CD4-positive, alpha-beta memory T cell (primary cell): ENCODE measurements at regions not wholly inside any gene's neighbourhood (a gene's known extent, or its start where the extent isn't known, plus 50 kb on each side); places are given as distances from the start of the nearest gene placed in this dataset.
"Not testable (repeated sequence)": the region's sequence is repeated elsewhere in the genome, so short reads cannot be mapped to it uniquely, and the experiment has no call there.

ENCODE experiments used
- CTCF ChIA-PET: fragments of 350-600 bp; sonication (Branson Sonifier 250); formaldehyde crosslinking; loops from one replicate; lab custom pipeline; 2021; ENCODE audit warnings: inconsistent platforms; ENCODE audit not compliant: partially characterized antibody; lab: Charles Lee
- POLR2A ChIA-PET: fragments of 350-600 bp; sonication (Branson Sonifier 250); formaldehyde crosslinking; loops from one replicate; lab custom pipeline; 2021; ENCODE audit not compliant: partially characterized antibody; lab: Charles Lee
- DNase-seq, 5 donors: peaks; one replicate each; pipeline versions ENCODE4 v3.0.0 to v3.0.0-alpha.2; 2020 to 2022; ENCODE audit warnings: mixed read lengths in 1 of 5
- H3K27ac ChIP-seq: one replicate; pipeline ENCODE4 v1.7.0; 2013; ENCODE audit warnings: low read depth, low read length
- H3K27me3 ChIP-seq: 2 replicates; pipeline ENCODE4 v1.7.0; 2013; ENCODE audit warnings: mild to moderate bottlenecking, low read length, moderate library complexity; ENCODE audit not compliant: insufficient read depth
- H3K36me3 ChIP-seq: 2 replicates; pipeline ENCODE4 v1.7.0; 2013; ENCODE audit warnings: mild to moderate bottlenecking, low read length, moderate library complexity; ENCODE audit not compliant: insufficient read depth
- H3K4me1 ChIP-seq: 2 replicates; pipeline ENCODE4 v1.7.0; 2013; ENCODE audit warnings: mild to moderate bottlenecking, low read length, moderate library complexity; ENCODE audit not compliant: insufficient read depth
- H3K4me3 ChIP-seq, 2 donors: one replicate each; pipeline ENCODE4 v1.7.0; 2013; ENCODE audit warnings: low read length in 2 of 2, mild to moderate bottlenecking in 1 of 2
- H3K9me3 ChIP-seq, 2 donors: one replicate each; pipeline ENCODE4 v1.7.0; 2013; ENCODE audit warnings: low read length in 2 of 2, control low read depth in 1 of 2; ENCODE audit not compliant: control insufficient read depth in 1 of 2
- H3K27ac Mint-ChIP-seq, 7 donors: one replicate each; pipeline ENCODE4 v1.8.0; 2020 to 2021; ENCODE audit warnings: mixed read lengths in 7 of 7, mild to moderate bottlenecking in 6 of 7, inconsistent platforms in 3 of 7, moderate library complexity in 3 of 7
- H3K27me3 Mint-ChIP-seq, 2 donors: one replicate each; pipeline ENCODE4 v1.8.0; 2020 to 2021; ENCODE audit warnings: mixed read lengths in 2 of 2
- H3K36me3 Mint-ChIP-seq, 2 donors: one replicate each; pipeline ENCODE4 v1.8.0; 2020 to 2021; ENCODE audit warnings: mixed read lengths in 2 of 2, inconsistent platforms in 1 of 2, mild to moderate bottlenecking in 1 of 2
- H3K4me1 Mint-ChIP-seq, 4 donors: one replicate each; pipeline ENCODE4 v1.8.0; 2020 to 2021; ENCODE audit warnings: mixed read lengths in 4 of 4, mild to moderate bottlenecking in 1 of 4
- H3K4me3 Mint-ChIP-seq, 8 donors: one replicate each; pipeline ENCODE4 v1.8.0; 2020 to 2021; ENCODE audit warnings: mixed read lengths in 8 of 8, mild to moderate bottlenecking in 7 of 8, moderate library complexity in 6 of 8, inconsistent platforms in 3 of 8
- H3K9me3 Mint-ChIP-seq, 8 donors: one replicate each; pipeline ENCODE4 v1.8.0; 2020 to 2021; ENCODE audit warnings: mixed read lengths in 8 of 8, mild to moderate bottlenecking in 5 of 8, inconsistent platforms in 3 of 8, moderate library complexity in 1 of 8
- intact Hi-C: fragments of 100-400 bp; cut with micrococcal nuclease; formaldehyde crosslinking; loops from one replicate; pipeline ENCODE4 v1.15.1; 2023

DNA sequence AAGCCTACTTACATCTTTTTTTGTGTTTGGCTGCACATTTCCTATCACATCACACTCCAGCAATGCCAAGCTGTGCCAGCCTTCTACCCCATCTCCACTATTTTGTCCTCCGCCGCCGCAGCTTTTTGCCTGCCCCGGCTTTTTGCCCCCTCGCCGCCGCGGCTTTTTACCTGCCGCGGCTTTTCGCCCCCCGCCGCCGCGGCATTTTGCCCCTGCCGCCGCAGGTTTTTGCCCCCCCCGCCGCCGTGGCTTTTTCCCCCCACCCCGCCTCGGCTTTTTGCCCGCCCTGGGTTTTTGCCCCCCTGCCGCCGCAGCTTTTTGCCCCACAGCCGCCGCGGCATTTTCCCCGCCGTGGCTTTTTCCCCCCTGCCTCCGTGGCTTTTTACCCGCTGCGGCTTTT is 506.0 kb downstream of the ZNF37A start:
- H3K4me1 Mint-ChIP-seq: no peaks in the 10 kb centered on the region
- no peaks in the 10 kb centered on the region for H3K27me3 Mint-ChIP-seq
- H3K9me3 ChIP-seq: no peaks in the 10 kb centered on the region

GRCh38 chr10:38600696-38601095 is 506.6 kb downstream of the ZNF37A start:
- Histone ChIP-seq H3K27ac (no peak overlapping the region), H3K36me3 (no peaks in the 10 kb centered on the region), H3K4me3 (no peak overlapping the region), H3K27me3 (no peaks in the 10 kb centered on the region), H3K9me3 (no peaks in the 10 kb centered on the region), H3K4me1 (no peaks in the 10 kb centered on the region)
- peak in 1 of 5 donors; percentile 18 for DNase-seq
- no peak overlapping the region for H3K4me3 Mint-ChIP-seq
- peaks cover 0 to 28% (median 17%) of the 10 kb centered on the region in 8 donors for H3K9me3 Mint-ChIP-seq
- H3K27ac Mint-ChIP-seq: no peak overlapping the region
- peaks cover 0 to 2% of the 10 kb centered on the region in 2 donors for H3K36me3 Mint-ChIP-seq
- H3K4me1 Mint-ChIP-seq: no peaks in the 10 kb centered on the region
- ChIA-PET POLR2A (no interaction called here), CTCF (no interaction called here)
- intact Hi-C loops: no loop called here
- H3K27me3 Mint-ChIP-seq: no peaks in the 10 kb centered on the region

More for the DNA sequence above, 506.0 kb downstream of the ZNF37A start:
- no peak overlapping the region for H3K27ac ChIP-seq
- no peak overlapping the region for H3K27ac Mint-ChIP-seq
- H3K9me3 Mint-ChIP-seq: peaks cover 0 to 23% (median 16%) of the 10 kb centered on the region in 8 donors
- ChIA-PET CTCF (no interaction called here), POLR2A (no interaction called here)
- no peaks in the 10 kb centered on the region for H3K4me1 ChIP-seq
- intact Hi-C loops: no loop called here
- no peak overlapping the region for H3K4me3 Mint-ChIP-seq
- peaks cover 0 to 2% of the 10 kb centered on the region in 2 donors for H3K36me3 Mint-ChIP-seq
- H3K36me3 ChIP-seq: no peaks in the 10 kb centered on the region
- H3K4me3 ChIP-seq: no peak overlapping the region
- H3K27me3 ChIP-seq: no peaks in the 10 kb centered on the region
- DNase-seq: no peak

GRCh38 chr10:38603681-38604080 is 509.5 kb downstream of the ZNF37A start:
- intact Hi-C loops, CTCF ChIA-PET, H3K4me1 ChIP-seq, H3K27me3 ChIP-seq, H3K27ac Mint-ChIP-seq, H3K27me3 Mint-ChIP-seq, H3K36me3 ChIP-seq, H3K36me3 Mint-ChIP-seq, H3K4me1 Mint-ChIP-seq, POLR2A ChIA-PET, H3K4me3 ChIP-seq, H3K27ac ChIP-seq, H3K9me3 ChIP-seq, H3K4me3 Mint-ChIP-seq: not testable (repeated sequence)
- peaks cover 0 to 42% (median 19%) of the 10 kb centered on the region in 8 donors for H3K9me3 Mint-ChIP-seq
- DNase-seq: peak in 1 of 5 donors; percentile 28

DNA sequence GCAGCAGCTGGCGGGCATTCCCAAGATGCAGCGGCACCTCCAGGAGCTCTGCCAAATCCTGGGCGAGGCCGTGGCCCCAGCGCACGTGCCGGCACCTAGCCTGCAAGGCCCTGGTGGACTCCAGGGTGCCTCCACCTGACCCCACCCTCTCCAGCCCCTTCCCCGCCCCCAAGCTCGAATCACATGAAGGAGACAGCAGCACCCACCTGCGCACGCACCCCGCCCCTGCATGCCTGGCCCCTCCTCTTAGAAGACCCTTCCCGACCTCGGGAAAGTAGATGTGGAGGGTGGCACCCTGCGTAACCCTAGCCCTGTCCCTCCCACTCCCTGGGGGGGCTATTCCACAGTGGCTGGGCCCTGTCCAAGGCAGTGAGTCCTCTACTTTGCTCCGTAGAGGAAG is 510.3 kb downstream of the ZNF37A start:
- H3K4me1 ChIP-seq, H3K36me3 ChIP-seq, H3K27me3 Mint-ChIP-seq, H3K4me1 Mint-ChIP-seq, H3K27ac ChIP-seq, CTCF ChIA-PET, POLR2A ChIA-PET, H3K27ac Mint-ChIP-seq, H3K36me3 Mint-ChIP-seq, H3K27me3 ChIP-seq, intact Hi-C loops, H3K4me3 ChIP-seq, H3K9me3 ChIP-seq, H3K4me3 Mint-ChIP-seq: not testable (repeated sequence)
- peaks cover 0 to 39% (median 17%) of the 10 kb centered on the region in 8 donors for H3K9me3 Mint-ChIP-seq
- peak in 1 of 5 donors; percentile 30 for DNase-seq

GRCh38 chr10:38605153-38605661 is 511.1 kb downstream of the ZNF37A start:
- ChIA-PET POLR2A (no interaction called here), CTCF (no interaction called here)
- Histone ChIP-seq H3K27ac (no peak overlapping the region), H3K27me3 (no peaks in the 10 kb centered on the region), H3K36me3 (no peaks in the 10 kb centered on the region), H3K9me3 (no peaks in the 10 kb centered on the region), H3K4me1 (no peaks in the 10 kb centered on the region), H3K4me3 (no peak overlapping the region)
- no peaks in the 10 kb centered on the region for H3K4me1 Mint-ChIP-seq
- peaks cover 0 to 5% of the 10 kb centered on the region in 2 donors for H3K36me3 Mint-ChIP-seq
- intact Hi-C loops: no loop called here
- no peak overlapping the region for H3K4me3 Mint-ChIP-seq
- DNase-seq: peak in 1 of 5 donors; percentile 33
- no peak overlapping the region for H3K27ac Mint-ChIP-seq
- no peaks in the 10 kb centered on the region for H3K27me3 Mint-ChIP-seq
- H3K9me3 Mint-ChIP-seq: peaks cover 0 to 36% (median 14%) of the 10 kb centered on the region in 8 donors

GRCh38 chr10:38615596-38615995 is 521.5 kb downstream of the ZNF37A start:
- H3K27ac Mint-ChIP-seq, H3K4me1 ChIP-seq, CTCF ChIA-PET, H3K36me3 ChIP-seq, H3K4me1 Mint-ChIP-seq, POLR2A ChIA-PET, H3K27me3 ChIP-seq, intact Hi-C loops, H3K4me3 Mint-ChIP-seq, H3K4me3 ChIP-seq, H3K9me3 ChIP-seq, H3K27ac ChIP-seq, H3K27me3 Mint-ChIP-seq, H3K36me3 Mint-ChIP-seq, DNase-seq: not testable (repeated sequence)
- H3K9me3 Mint-ChIP-seq: peaks cover 0 to 21% (median 10%) of the 10 kb centered on the region in 8 donors

- H3K27me3 ChIP-seq, H3K9me3 Mint-ChIP-seq, intact Hi-C loops, CTCF ChIA-PET, DNase-seq, POLR2A ChIA-PET, H3K27ac ChIP-seq, H3K27me3 Mint-ChIP-seq, H3K4me1 ChIP-seq, H3K4me3 Mint-ChIP-seq, H3K27ac Mint-ChIP-seq, H3K4me3 ChIP-seq, H3K4me1 Mint-ChIP-seq, H3K36me3 Mint-ChIP-seq, H3K9me3 ChIP-seq, H3K36me3 ChIP-seq: not testable (repeated sequence)
These were observed 525.7 kb downstream of the ZNF37A start for GRCh38 chr10:38619831-38620230.

DNA sequence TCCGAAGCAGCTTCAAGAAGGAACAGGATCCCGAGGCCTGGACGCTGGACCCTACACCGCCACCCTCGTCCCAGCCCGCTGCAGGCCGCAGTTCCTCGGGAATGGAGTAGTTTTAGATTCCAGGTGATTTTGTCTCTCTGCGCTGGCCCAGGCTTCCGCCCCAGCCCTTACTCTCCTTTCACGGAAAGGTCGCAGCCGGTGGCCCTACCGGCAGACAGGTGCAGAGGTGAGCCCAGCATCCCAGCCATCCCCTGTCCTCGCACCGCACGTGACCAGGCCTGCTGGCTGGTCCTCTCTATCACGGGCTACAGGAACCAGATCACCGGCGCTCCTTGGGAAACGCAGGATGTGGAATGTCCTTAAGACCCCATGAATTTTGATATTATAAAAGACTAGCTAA is 541.5 kb downstream of the ZNF37A start:
- H3K36me3 ChIP-seq, H3K36me3 Mint-ChIP-seq, H3K4me1 Mint-ChIP-seq, CTCF ChIA-PET, intact Hi-C loops, H3K27ac Mint-ChIP-seq, H3K4me1 ChIP-seq, H3K27me3 ChIP-seq, DNase-seq, H3K27me3 Mint-ChIP-seq, POLR2A ChIA-PET, H3K4me3 Mint-ChIP-seq, H3K27ac ChIP-seq, H3K9me3 ChIP-seq, H3K4me3 ChIP-seq: not testable (repeated sequence)
- H3K9me3 Mint-ChIP-seq: peaks cover 0 to 10% (median 6%) of the 10 kb centered on the region in 8 donors
